Activated CD8-positive, alpha-beta T cell treated with anti-CD3 and anti-CD28 coated beads for 36 hours (primary cell): ENCODE measurements at regions not wholly inside any gene's neighbourhood (a gene's known extent, or its start where the extent isn't known, plus 50 kb on each side); places are given as distances from the start of the nearest gene placed in this dataset.

ENCODE experiments used
- ATAC-seq: fragments of 200-7000 bp; cut with Tn5 transposase; one replicate; pipeline ENCODE4 v1.10.0; 2021; ENCODE audit warnings: mild to moderate bottlenecking, moderate library complexity
- CTCF ChIA-PET: fragments of 350-600 bp; sonication (Branson Sonifier 250); formaldehyde crosslinking; loops from one replicate; lab custom pipeline; 2021; ENCODE audit warnings: antibody characterized with exemption; lab: Charles Lee
- POLR2A ChIA-PET: fragments of 350-600 bp; sonication (Branson Sonifier 250); formaldehyde crosslinking; loops from one replicate; lab custom pipeline; 2021; ENCODE audit warnings: antibody characterized with exemption; lab: Charles Lee
- DNase-seq: peaks from one replicate; pipeline ENCODE4 v3.0.0-alpha.2; 2020
- H3K27ac Mint-ChIP-seq: one replicate; pipeline ENCODE4 v1.8.0; 2021; ENCODE audit warnings: mild to moderate bottlenecking, mixed read lengths
- H3K27me3 Mint-ChIP-seq: one replicate; pipeline ENCODE4 v1.8.0; 2021; ENCODE audit warnings: mixed read lengths
- H3K36me3 Mint-ChIP-seq: one replicate; pipeline ENCODE4 v1.8.0; 2021; ENCODE audit warnings: low read depth, mixed read lengths
- H3K4me1 Mint-ChIP-seq: one replicate; pipeline ENCODE4 v1.8.0; 2021; ENCODE audit warnings: low read depth, mixed read lengths
- H3K4me3 Mint-ChIP-seq: one replicate; pipeline ENCODE4 v1.8.0; 2021; ENCODE audit warnings: mild to moderate bottlenecking, moderate library complexity, mixed read lengths
- H3K9me3 Mint-ChIP-seq: one replicate; pipeline ENCODE4 v1.8.0; 2021; ENCODE audit warnings: mixed read lengths
- CTCF ChIP-seq: fragments of 200-600 bp; IDR thresholded peaks from one replicate; pipeline ENCODE4 v1.8.0; 2022; ENCODE audit warnings: antibody characterized with exemption, mild to moderate bottlenecking
- intact Hi-C: fragments of 100-400 bp; cut with micrococcal nuclease; formaldehyde crosslinking; loops from one replicate; pipeline ENCODE4 v1.10.0; 2022

GRCh38 chr6:44606504-44606903, 219.0 kb downstream of the CDC5L start:
- no peak for TF ChIP-seq CTCF
- H3K9me3 Mint-ChIP-seq = no peaks in the 10 kb centered on the region
- ATAC-seq (no peak), DNase-seq (no peak)
- H3K4me3 Mint-ChIP-seq = no peak overlapping the region
- no peaks in the 10 kb centered on the region for H3K36me3 Mint-ChIP-seq
- intact Hi-C loops = no loop called here
- POLR2A ChIA-PET = no interaction called here
- H3K27me3 Mint-ChIP-seq = no peaks in the 10 kb centered on the region
- CTCF ChIA-PET = interaction anchor here (1.0 kb wide), 1 partner anchor 9 kb away, joined by 4 read pairs; no protein-coding TSS in a partner anchor
- H3K27ac Mint-ChIP-seq = no peak overlapping the region
- H3K4me1 Mint-ChIP-seq = no peaks in the 10 kb centered on the region

GRCh38 chr6:44606976-44607375, 219.5 kb downstream of the CDC5L start:
- no peak for DNase-seq
- no peaks in the 10 kb centered on the region for H3K27me3 Mint-ChIP-seq
- no peaks in the 10 kb centered on the region for H3K36me3 Mint-ChIP-seq
- no peaks in the 10 kb centered on the region for H3K4me1 Mint-ChIP-seq
- intact Hi-C loops = no loop called here
- ChIA-PET CTCF (interaction anchor here (1.2 kb wide), 1 partner anchor 13 kb away, joined by 3 read pairs; no protein-coding TSS in a partner anchor), POLR2A (no interaction called here)
- no peak overlapping the region for H3K4me3 Mint-ChIP-seq
- TF ChIP-seq CTCF = no peak
- no peak for ATAC-seq
- no peak overlapping the region for H3K27ac Mint-ChIP-seq
- no peaks in the 10 kb centered on the region for H3K9me3 Mint-ChIP-seq

GRCh38 chr6:44608175-44608574, 220.7 kb downstream of the CDC5L start:
- no peaks in the 10 kb centered on the region for H3K27me3 Mint-ChIP-seq
- intact Hi-C loops = no loop called here
- no peak for TF ChIP-seq CTCF
- no peak overlapping the region for H3K27ac Mint-ChIP-seq
- POLR2A ChIA-PET = no interaction called here
- H3K9me3 Mint-ChIP-seq = no peaks in the 10 kb centered on the region
- no peak for DNase-seq
- no peak for ATAC-seq
- CTCF ChIA-PET = interaction anchor here (1.2 kb wide), 1 partner anchor 15 kb away, joined by 3 read pairs; no protein-coding TSS in a partner anchor
- H3K36me3 Mint-ChIP-seq = no peaks in the 10 kb centered on the region
- H3K4me3 Mint-ChIP-seq = no peak overlapping the region
- no peaks in the 10 kb centered on the region for H3K4me1 Mint-ChIP-seq

GRCh38 chr6:44609051-44609612, 221.6 kb downstream of the CDC5L start:
- no peaks in the 10 kb centered on the region for H3K9me3 Mint-ChIP-seq
- ChIA-PET POLR2A (no interaction called here), CTCF (no interaction called here)
- H3K36me3 Mint-ChIP-seq = no peaks in the 10 kb centered on the region
- H3K4me1 Mint-ChIP-seq = no peaks in the 10 kb centered on the region
- TF ChIP-seq CTCF = no peak
- DNase-seq = no peak
- no peak for ATAC-seq
- no peak overlapping the region for H3K27ac Mint-ChIP-seq
- intact Hi-C loops = no loop called here
- no peaks in the 10 kb centered on the region for H3K27me3 Mint-ChIP-seq
- H3K4me3 Mint-ChIP-seq = no peak overlapping the region

GRCh38 chr6:44614396-44614795, 226.9 kb downstream of the CDC5L start:
- Mint-ChIP-seq H3K36me3 (no peaks in the 10 kb centered on the region), H3K27me3 (no peaks in the 10 kb centered on the region), H3K27ac (no peak overlapping the region), H3K4me3 (no peak overlapping the region), H3K4me1 (no peaks in the 10 kb centered on the region), H3K9me3 (no peaks in the 10 kb centered on the region)
- POLR2A ChIA-PET = no interaction called here
- TF ChIP-seq CTCF = no peak
- ATAC-seq (no peak), DNase-seq (no peak)
- intact Hi-C loops = no loop called here
- CTCF ChIA-PET = interaction anchor here (0.8 to 1.4 kb wide), 2 partner anchors 22 to 139 kb away, joined by 3 to 8 read pairs; no protein-coding TSS in a partner anchor
